ENCODE measurements at regions not wholly inside any gene's neighbourhood (a gene's known extent, or its start where the extent isn't known, plus 50 kb on each side); places are given as distances from the start of the nearest gene placed in this dataset.
A peak's percentile ranks its signal among the peaks of the same experiment; 100 is the strongest.

- TF ChIP-seq CTCF (conservative IDR thresholded peaks at IDR 0.05; ENCODE audit: low read depth, low read length) = peak; percentile 97
- no peak for TF ChIP-seq MAFK (IDR thresholded peaks at IDR 0.05; ENCODE audit: low read depth, low read length)
- TF ChIP-seq POLR2A (IDR thresholded peaks at IDR 0.05; ENCODE audit: low read depth, low read length) = no peak
- no peak for TF ChIP-seq USF2 (IDR thresholded peaks at IDR 0.05; ENCODE audit: low read depth, low read length)
- TF ChIP-seq RCOR1 (IDR thresholded peaks at IDR 0.05; ENCODE audit: insufficient replicate concordance, low read length) = no peak
- no peak for TF ChIP-seq ELK1 (IDR thresholded peaks at IDR 0.05; ENCODE audit: borderline replicate concordance, low read depth, low read length)
- TF ChIP-seq RFX5 (IDR thresholded peaks at IDR 0.05; ENCODE audit: low read depth, low read length) = no peak
- TF ChIP-seq BHLHE40 (IDR thresholded peaks at IDR 0.05; ENCODE audit: low read depth, low read length) = no peak
- TF ChIP-seq SMC3 (IDR thresholded peaks at IDR 0.05; ENCODE audit: low read depth, low read length) = peak; percentile 95
- TF ChIP-seq MAZ (IDR thresholded peaks at IDR 0.05; ENCODE audit: borderline replicate concordance, low read depth, low read length) = no peak
- no peak for TF ChIP-seq MXI1 (IDR thresholded peaks at IDR 0.05; ENCODE audit: borderline replicate concordance, low read depth, low read length)
- no peak for TF ChIP-seq CHD1 (IDR thresholded peaks at IDR 0.05; ENCODE audit: low read depth, low read length)
- no peak for TF ChIP-seq CEBPB (IDR thresholded peaks at IDR 0.05; ENCODE audit: low read depth, low read length)
Measured at GRCh38 chr5:86880785-86881492, 263.2 kb downstream of the COX7C start.
